ENCODE measurements at regions not wholly inside any gene's neighbourhood (a gene's known extent, or its start where the extent isn't known, plus 50 kb on each side); places are given as distances from the start of the nearest gene placed in this dataset.
A peak's percentile ranks its signal among the peaks of the same experiment; 100 is the strongest.

GRCh38 chr1:234869182-234870019, 259.2 kb downstream of the TOMM20 start:
- DNase-seq = no peak

DNA sequence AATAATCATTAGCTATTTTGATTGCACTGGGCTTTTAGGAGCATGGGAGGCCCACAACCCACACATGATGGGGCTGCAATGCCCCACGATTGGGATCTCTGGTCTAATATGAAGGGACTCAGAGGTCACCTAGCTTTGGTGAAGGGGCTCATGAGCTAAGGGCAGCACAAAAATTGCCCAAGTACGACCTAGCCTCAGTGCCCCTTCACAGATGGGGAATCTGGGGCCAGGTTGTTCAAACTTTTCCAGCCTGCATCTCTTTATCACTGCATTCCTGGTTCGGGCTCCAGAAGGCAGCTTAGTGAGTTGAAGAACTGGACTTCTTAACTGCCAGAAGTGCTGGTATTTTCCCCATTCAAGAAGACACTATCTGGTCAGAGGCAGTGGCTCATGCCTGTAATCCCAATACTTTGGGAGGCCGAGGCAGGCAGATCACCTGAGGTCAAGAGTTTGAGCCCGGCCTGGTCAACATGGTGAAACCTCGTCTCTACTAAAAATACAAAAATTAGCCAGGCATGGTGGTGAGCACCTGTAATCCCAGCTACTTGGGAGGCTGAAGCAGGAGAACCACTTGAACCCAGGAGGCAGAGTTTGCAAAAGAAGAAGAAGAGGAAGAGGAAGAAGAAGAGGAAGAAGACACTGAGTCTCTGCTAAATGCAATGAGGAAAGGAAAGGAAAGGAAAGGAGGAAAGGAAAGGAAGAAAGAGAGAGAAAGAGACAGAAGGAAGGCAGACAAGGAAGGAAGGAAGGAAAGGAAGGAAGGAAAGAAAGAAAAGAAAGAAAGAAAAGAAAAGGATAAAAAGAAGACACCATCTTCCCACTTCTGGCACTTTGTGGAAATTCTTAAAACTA, 258.5 kb upstream of the IRF2BP2 start:
- DNase-seq = no peak

DNA sequence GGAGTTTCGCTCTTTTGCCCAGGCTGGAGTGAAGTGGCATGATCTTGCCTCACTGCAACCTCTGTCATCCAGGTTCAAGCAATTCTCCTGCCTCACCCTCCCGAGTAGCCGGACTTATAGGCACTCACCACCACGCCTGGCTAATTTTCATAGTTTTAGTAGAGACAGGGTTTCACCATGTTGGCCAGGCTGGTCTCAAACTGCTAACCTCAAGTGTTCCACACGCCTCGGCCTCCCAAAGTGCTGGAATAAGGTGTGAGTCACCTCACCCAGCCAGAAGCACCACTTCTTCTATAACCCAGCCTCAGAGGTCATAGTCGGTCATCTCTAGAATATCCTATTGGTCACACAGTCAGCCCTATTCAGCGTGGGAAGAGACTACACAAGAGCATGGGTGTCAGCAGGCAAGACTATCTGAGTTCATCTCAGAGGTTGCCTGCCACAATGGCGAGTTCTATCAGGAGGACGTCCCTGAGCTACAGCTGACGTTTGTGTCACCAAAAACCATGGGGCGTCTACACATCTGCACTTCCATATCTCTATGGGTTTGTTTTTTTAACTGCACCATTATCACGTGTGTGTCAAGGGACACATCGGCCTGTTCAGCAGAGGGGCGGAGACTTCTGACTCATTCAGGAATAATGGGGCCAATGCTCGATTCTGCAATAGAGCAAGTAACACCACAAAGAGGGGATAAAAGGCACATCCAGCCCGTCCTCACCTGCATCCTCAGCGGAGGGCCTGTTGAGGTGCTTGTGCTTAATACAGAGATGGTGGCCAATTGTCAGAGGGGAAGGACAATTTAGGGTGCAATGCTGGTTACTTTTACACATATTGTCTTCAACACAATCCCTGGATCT, 256.3 kb upstream of the IRF2BP2 start:
- DNase-seq = no peak

DNA sequence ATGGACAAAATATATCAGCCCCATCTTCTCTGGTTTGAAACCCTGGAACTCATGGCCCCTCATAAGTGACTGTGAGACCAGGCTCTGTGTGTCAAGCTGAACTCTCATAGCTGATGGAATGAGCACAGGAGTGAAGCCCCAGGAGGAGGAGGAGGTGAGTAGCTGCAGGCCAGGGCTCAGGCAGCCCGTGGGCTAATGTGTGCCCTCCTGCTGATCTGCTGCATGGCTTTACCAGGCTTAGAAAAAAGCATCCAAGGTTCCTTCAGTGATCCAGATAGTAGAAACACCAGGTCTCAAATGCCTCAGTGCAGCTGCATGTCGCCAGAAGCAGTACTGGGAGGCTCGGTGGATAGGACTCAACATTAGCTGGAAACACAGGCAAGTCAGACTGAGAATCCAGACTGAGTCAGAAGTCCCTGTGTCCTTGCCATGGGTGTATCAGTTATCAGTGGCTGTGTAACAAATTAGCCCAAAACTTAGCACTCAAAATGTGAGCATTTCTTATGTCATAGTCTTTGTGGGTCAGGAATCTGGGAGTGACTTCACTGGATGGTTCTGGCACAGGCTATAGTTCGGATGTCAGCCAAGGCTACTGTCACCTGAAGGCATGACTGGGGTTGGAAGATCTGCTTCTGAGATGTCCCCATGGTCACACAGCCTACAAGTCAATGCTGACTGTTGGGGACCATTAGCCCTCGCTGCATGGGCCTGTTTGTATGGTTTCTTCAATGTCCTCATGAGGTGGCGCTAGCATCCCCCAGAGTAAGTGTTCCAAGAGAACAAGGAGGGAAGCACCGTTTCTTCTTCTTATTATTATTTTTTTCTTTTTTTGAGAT, 255.4 kb upstream of the IRF2BP2 start:
- no peak for DNase-seq

DNA sequence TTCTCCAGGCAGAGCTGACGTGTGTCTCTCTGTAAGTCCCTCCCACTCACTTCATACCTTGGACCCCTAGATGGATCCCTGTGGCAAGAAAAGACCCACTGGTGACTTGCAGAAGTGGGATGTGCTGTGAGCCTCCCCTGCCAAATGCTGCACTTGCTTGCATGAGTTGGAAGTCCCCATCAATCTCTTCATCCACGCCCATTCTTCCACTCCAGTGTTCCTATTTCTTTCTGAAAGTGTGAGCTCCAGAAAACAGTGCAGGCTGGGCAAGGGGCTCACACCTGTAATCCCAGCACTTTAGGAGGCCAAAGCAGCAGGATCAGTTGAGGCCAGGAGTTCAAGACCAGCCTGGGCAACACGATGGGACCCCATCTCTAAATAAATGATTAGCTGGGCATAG, 254.1 kb upstream of the IRF2BP2 start:
- DNase-seq = no peak

- DNase-seq = no peak
Measured at GRCh38 chr1:234863551-234863971, 253.6 kb upstream of the IRF2BP2 start.

- DNase-seq = peak in 46 of 51 donors; percentile 10 to 82 (median 45)
Measured at GRCh38 chr1:234862944-234863515, 253.1 kb upstream of the IRF2BP2 start.

GRCh38 chr1:234862360-234862943, 252.5 kb upstream of the IRF2BP2 start:
- DNase-seq = peak in 1 of 51 donors; percentile 77

GRCh38 chr1:234861761-234862160, 251.8 kb upstream of the IRF2BP2 start:
- no peak for DNase-seq

GRCh38 chr1:234861024-234861620, 251.1 kb upstream of the IRF2BP2 start:
- DNase-seq = no peak

DNA sequence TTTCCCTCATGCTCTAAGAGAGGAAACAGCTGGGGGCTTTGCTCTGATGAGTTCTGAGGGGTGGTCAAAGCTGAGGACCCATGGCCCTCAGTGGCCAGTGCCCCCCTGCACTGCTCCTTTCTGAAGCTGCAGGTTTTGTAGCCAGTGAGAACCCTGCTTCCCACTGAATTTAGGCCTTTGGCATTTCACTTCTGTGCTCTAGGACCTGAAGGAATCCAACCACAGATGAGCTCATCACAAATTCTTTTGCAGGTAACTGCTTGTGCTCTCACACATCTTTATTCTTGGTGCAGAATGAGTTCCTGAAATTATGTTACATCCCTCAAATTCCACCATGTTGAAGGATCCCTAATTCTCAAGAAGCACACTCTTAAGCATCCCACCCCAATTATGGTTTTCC, 248.7 kb upstream of the IRF2BP2 start:
- DNase-seq = no peak

- DNase-seq = no peak
Measured at GRCh38 chr1:234856845-234857245, 246.9 kb upstream of the IRF2BP2 start.

DNA sequence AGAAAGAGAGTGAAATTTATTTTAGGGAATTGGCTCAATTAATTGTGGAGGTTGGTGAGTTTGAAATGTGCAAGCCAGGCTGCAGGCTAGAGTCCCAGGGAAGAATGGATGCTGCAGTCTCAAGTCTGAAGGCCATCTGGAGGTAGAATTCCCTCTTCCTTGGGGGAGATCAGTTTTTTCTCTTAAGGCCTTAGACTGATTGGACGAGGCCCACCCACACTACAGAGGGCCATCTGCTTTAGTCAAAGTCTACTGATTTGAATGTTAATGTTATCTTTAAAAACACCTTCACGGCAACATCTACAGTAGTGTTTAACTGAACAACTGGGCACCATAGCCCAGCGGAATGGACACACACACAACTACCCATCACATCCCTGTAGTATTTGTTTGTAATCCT, 245.9 kb upstream of the IRF2BP2 start:
- no peak for DNase-seq

DNA sequence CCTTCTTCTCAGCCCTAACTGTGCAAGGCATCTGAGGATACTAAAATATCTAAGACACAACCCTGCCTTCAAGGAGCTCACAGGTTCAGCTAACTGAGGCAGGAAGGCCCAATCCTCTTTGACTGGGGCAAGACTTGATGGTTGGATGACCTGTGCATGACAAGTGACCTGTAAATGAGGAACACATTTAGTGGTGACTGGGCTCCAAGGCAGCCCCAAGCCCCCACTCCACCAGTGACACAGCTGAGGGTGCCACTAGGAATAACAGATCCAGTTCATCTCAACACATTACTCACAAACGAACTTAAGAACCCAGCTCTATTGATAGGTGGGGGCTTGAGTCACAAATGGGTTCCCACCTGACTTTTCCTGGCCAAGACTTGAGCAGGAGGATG, 244.7 kb upstream of the IRF2BP2 start:
- DNase-seq = no peak

- no peak for DNase-seq
Measured at GRCh38 chr1:234853906-234854644, 244.1 kb upstream of the IRF2BP2 start.

DNA sequence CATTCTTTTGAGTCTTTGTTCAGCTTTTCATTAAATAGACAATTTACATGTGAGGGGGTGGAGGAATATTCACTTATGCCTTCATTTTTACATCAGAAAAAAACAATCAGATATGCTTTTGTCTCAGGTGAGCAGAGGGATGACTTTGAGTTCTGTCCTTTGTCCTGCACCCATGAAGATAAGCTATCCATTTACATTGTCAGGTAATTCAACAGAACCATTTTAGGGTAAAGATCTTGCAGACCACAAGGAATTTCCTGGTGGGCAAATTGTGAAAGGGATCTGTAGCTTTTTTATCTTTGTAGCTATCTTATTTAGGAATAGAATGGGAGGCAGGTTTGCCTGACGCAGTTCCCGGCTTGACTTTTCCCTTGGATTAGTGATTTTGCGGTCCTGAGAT, 242.7 kb upstream of the IRF2BP2 start:
- DNase-seq = no peak

DNA sequence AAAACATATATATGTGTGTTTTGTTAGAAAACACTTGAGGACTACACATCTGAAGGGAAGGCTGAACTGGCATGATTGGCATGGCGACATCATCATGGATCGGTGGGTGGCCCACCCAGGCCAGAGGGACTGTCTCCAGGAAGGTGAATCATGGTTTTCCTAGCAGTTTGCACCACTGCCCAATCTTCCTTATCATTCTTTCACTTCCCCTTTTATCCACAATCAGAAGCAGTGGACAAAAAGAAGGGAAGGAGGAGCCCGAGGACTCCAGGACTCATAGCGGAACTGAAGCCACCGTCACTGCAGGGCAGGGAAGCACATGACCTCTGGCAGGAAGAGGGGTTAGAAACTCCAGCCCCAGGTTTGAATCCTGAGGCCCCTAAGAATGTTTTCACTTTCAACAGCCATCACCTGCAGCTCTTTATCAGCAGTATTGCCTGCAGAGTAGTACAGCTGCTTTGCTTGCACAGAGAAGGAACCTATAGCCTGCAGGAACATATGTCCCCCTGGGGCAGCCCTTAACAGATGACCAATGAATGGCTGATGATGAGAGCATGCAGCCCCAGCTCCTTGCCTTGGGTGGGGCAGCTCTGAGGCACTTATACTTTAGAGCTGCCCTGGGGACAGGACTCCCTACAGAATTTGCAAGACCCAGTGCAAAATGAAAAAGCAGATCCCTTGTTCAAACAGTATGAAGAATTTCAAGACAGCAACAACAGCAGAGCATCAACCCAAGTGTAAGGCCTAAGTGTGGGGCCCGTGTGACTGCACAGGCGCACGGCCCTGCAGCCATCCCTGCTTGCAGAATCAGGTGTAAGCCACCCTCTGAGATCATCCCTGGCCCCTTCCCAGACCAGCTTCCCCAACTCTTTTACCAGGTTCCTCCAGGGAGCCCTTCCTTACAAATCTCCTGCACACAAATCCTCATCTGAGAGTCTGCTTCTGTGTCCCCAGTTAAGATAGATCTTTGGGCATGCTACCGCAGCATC, 241.8 kb upstream of the IRF2BP2 start:
- peak in 1 of 51 donors; percentile 5 for DNase-seq

Data from hypothalamus (tissue), 51 donors.